Tibial artery (tissue), 4 donors: ENCODE measurements at regions not wholly inside any gene's neighbourhood (a gene's known extent, or its start where the extent isn't known, plus 50 kb on each side); places are given as distances from the start of the nearest gene placed in this dataset.

ENCODE experiments used
- DNase-seq, 2 donors: peaks; one replicate each; pipeline ENCODE4 v3.0.0-alpha.2; 2019
- H3K27ac ChIP-seq, 2 donors: fragments of 200-600 bp; sonication (generic) in 1 of 2; 1 replicate in 1 of 2; 2 replicates in 1 of 2; pipeline ENCODE4 v1.5.1; 2018 to 2019; ENCODE audit warnings: mild to moderate bottlenecking in 1 of 2
- H3K27me3 ChIP-seq, 2 donors: fragments of 200-600 bp; sonication (generic) in 1 of 2; one replicate each; pipeline versions ENCODE4 v1.5.1 to v1.6.0; 2016 to 2019
- H3K36me3 ChIP-seq, 3 donors: fragments of 200-600 bp; sonication (generic) in 2 of 3; one replicate each; pipeline ENCODE4 v1.5.1; 2016 to 2019; ENCODE audit warnings: mild to moderate bottlenecking in 2 of 3
- H3K4me1 ChIP-seq, 4 donors: fragments of 200-600 bp; sonication (generic) in 2 of 4; 1 replicate in 3 of 4; 2 replicates in 1 of 4; pipeline ENCODE4 v1.5.1; 2016 to 2019
- H3K4me3 ChIP-seq, 2 donors: fragments of 200-600 bp; sonication (generic) in 1 of 2; 1 replicate in 1 of 2; 2 replicates in 1 of 2; pipeline ENCODE4 v1.5.1; 2018 to 2019; ENCODE audit warnings: mild to moderate bottlenecking in 2 of 2
- H3K9me3 ChIP-seq, 3 donors: fragments of 200-600 bp; sonication (generic) in 1 of 3; one replicate each; pipeline ENCODE4 v1.5.1; 2016 to 2019
- intact Hi-C: fragments of 100-400 bp; cut with DNase I; formaldehyde crosslinking; loops from one replicate; pipeline ENCODE4 v1.15.0; 2023; ENCODE audit warnings: low total_unique reads
- TF ChIP-seq, protein P1 (sequence below), 2 experiments: fragments of 200-600 bp in 1 of 2; fragments of 450-650 bp in 1 of 2; IDR thresholded peaks; one replicate each; pipeline ENCODE4 v1.5.1; 2017 to 2019; ENCODE audit warnings: antibody characterized with exemption in 2 of 2, mild to moderate bottlenecking in 1 of 2, moderate library complexity in 1 of 2

DNA sequence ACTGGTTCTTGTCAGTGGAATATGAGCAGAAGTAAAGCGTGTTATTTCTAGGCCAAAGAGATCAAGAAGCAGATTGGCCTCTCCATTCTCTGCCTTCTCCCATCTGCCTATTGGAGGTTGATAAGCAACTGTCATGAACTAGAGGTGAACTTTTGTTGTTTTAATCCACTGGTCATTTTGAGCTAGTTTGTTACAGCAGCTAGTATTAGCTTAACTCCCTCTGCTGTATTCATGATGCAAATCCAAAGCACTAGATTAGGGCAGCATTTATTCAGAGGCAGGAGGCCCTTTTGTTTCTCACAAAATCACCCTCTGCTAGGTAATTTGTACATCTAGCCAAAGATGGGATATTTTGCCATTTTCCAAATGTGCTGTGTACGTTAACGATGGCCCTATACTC, 97.3 kb upstream of the DPT start:
- H3K27me3 ChIP-seq = no peaks in the 10 kb centered on the region
- H3K27ac ChIP-seq = no peak overlapping the region
- no peaks in the 10 kb centered on the region for H3K9me3 ChIP-seq
- intact Hi-C loops = no loop called here
- H3K36me3 ChIP-seq = no peaks in the 10 kb centered on the region
- no peak for DNase-seq
- no peak overlapping the region for H3K4me3 ChIP-seq
- H3K4me1 ChIP-seq = no peaks in the 10 kb centered on the region
- TF ChIP-seq, protein P1, sequence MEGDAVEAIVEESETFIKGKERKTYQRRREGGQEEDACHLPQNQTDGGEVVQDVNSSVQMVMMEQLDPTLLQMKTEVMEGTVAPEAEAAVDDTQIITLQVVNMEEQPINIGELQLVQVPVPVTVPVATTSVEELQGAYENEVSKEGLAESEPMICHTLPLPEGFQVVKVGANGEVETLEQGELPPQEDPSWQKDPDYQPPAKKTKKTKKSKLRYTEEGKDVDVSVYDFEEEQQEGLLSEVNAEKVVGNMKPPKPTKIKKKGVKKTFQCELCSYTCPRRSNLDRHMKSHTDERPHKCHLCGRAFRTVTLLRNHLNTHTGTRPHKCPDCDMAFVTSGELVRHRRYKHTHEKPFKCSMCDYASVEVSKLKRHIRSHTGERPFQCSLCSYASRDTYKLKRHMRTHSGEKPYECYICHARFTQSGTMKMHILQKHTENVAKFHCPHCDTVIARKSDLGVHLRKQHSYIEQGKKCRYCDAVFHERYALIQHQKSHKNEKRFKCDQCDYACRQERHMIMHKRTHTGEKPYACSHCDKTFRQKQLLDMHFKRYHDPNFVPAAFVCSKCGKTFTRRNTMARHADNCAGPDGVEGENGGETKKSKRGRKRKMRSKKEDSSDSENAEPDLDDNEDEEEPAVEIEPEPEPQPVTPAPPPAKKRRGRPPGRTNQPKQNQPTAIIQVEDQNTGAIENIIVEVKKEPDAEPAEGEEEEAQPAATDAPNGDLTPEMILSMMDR (IDR thresholded peaks at IDR 0.05) = no peak

DNA sequence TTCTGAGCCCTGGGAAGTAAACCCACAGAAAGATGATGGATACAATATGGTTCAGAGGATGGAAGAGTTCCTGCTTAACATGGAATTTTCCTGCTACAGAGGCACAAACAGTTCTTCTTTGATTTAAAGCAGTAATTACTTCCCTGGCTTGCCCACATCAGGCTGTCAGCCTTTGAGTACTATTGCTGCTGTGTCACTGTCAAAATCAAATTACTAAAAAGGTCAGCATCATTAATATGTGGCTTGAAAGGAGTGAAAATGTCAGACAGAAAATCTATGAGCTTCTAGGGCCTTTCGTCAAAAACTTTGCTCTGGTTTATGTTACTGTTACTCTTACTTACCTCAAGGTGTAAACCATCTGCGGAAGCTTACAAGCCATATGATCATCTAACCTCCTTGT, 98.6 kb upstream of the DPT start:
- intact Hi-C loops = no loop called here
- H3K27ac ChIP-seq = no peak overlapping the region

DNA sequence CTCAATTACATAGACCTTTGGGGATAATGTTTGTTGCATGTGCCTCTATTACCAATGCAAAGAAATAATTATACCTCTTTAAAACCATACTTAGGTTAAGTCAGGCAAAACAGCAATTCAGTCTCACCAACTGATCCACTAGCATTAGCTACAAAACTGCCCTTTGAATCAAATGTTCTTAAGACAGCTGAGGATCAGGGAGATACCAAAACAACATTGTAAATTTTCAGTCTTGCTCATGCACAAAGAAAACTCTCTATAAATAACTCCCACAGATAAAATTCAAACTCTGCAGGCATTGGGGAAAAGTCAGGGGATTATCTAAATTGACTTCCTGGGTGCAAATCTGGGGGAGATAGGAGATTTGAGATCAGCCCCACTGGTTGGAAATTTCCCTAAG, 100.9 kb upstream of the DPT start:
- H3K9me3 ChIP-seq = no peaks in the 10 kb centered on the region
- intact Hi-C loops = no loop called here
- no peak overlapping the region for H3K27ac ChIP-seq
- H3K4me1 ChIP-seq = no peaks in the 10 kb centered on the region
- no peaks in the 10 kb centered on the region for H3K27me3 ChIP-seq
- TF ChIP-seq, protein P1 (IDR thresholded peaks at IDR 0.05) = no peak
- no peak for DNase-seq
- no peaks in the 10 kb centered on the region for H3K36me3 ChIP-seq
- no peak overlapping the region for H3K4me3 ChIP-seq

More for the DNA sequence above, 98.6 kb upstream of the DPT start:
- DNase-seq = no peak
- H3K4me1 ChIP-seq = no peaks in the 10 kb centered on the region
- H3K4me3 ChIP-seq = no peak overlapping the region
- H3K9me3 ChIP-seq = no peaks in the 10 kb centered on the region
- no peaks in the 10 kb centered on the region for H3K36me3 ChIP-seq
- TF ChIP-seq, protein P1 (IDR thresholded peaks at IDR 0.05) = no peak
- no peaks in the 10 kb centered on the region for H3K27me3 ChIP-seq

DNA sequence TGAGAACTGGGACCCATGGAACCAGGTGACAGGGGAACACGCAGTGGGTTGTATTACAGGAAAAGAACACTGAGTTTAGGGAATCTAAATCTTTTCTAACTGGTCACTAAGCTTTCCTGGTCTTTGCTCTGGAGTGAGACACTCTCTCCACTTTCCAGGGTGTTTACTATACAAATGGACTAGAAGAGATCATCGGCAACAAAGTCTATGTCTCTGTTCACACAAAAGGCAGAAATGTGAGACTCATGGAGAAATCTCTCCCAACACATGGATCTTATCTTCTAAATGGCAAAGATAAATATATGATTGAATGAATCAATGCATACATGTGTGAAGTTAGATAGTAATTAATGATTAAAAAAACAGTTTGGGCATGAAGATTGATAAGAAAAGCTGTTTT, 101.6 kb upstream of the DPT start:
- intact Hi-C loops = no loop called here
- H3K27ac ChIP-seq = no peak overlapping the region
- H3K4me3 ChIP-seq = no peak overlapping the region
- H3K27me3 ChIP-seq = no peaks in the 10 kb centered on the region
- TF ChIP-seq, protein P1 (IDR thresholded peaks at IDR 0.05) = no peak
- no peaks in the 10 kb centered on the region for H3K36me3 ChIP-seq
- H3K4me1 ChIP-seq = no peaks in the 10 kb centered on the region
- DNase-seq = no peak
- no peaks in the 10 kb centered on the region for H3K9me3 ChIP-seq

DNA sequence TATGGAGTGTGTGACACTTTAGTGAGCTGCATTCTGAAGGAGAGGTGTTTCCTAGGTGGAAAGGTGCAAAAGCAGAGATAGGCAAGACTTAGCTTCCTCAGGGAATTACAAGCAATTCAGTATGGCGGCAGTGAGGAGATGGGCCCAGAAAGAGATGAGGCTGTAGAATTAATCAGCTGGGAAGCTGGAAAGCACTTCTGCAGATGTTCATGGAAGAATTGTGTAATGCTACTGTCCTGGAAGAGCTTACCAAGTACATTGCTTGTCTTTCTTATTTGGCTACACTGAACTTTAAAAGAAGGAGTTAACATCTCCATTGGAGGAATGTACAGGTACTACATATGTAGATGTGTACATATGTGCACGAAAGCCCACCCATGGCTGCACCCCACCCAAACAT, 103.7 kb upstream of the DPT start:
- Histone ChIP-seq H3K4me3 (no peak overlapping the region), H3K9me3 (no peaks in the 10 kb centered on the region), H3K36me3 (no peaks in the 10 kb centered on the region), H3K4me1 (no peaks in the 10 kb centered on the region), H3K27ac (no peak overlapping the region), H3K27me3 (no peaks in the 10 kb centered on the region)
- no peak for DNase-seq
- intact Hi-C loops = no loop called here
- TF ChIP-seq, protein P1 (IDR thresholded peaks at IDR 0.05) = no peak

DNA sequence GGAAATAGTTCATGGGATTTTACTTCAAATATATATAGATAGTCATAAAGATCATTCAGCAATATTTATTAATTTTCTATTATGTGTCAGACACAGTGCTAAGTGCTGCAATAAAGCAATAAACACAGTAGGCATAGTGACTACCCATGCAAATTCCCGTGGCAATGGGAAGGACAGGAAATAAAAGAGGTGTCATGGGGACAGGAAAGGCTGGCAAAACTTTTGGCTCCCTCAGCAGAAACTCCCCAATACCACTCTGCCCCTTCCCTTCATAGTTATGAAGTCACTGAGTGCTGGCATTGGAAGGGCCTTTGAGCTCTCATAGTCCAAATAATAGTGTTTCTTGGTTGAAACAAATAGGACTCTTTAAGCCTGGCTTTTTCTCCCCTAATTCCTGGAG, 104.4 kb upstream of the DPT start:
- Histone ChIP-seq H3K36me3 (no peaks in the 10 kb centered on the region), H3K27ac (no peak overlapping the region), H3K4me1 (no peaks in the 10 kb centered on the region), H3K4me3 (no peak overlapping the region), H3K9me3 (no peaks in the 10 kb centered on the region), H3K27me3 (no peaks in the 10 kb centered on the region)
- TF ChIP-seq, protein P1 (IDR thresholded peaks at IDR 0.05) = no peak
- DNase-seq = no peak
- intact Hi-C loops = no loop called here
